CD4-positive, alpha-beta T cell treated with Interleukin-15 for 4 hours (primary cell): ENCODE measurements at regions not wholly inside any gene's neighbourhood (a gene's known extent, or its start where the extent isn't known, plus 50 kb on each side); places are given as distances from the start of the nearest gene placed in this dataset.
"Not testable (repeated sequence)": the region's sequence is repeated elsewhere in the genome, so short reads cannot be mapped to it uniquely, and the experiment has no call there.

ENCODE experiments used
- DNase-seq: peaks from one replicate; pipeline ENCODE4 v3.0.0-alpha.2; 2020; ENCODE audit warnings: low spot score

- DNase-seq = no peak
Observed at GRCh38 chr6:120493505-120493904, 840.8 kb downstream of the TBC1D32 start.

- no peak for DNase-seq
Observed at GRCh38 chr6:120489941-120490340, 844.3 kb downstream of the TBC1D32 start.

- DNase-seq = no peak
Observed at GRCh38 chr6:120484146-120484545, 850.1 kb downstream of the TBC1D32 start.

- DNase-seq = no peak
Observed at GRCh38 chr6:120478650-120479049, 855.6 kb downstream of the TBC1D32 start.

- no peak for DNase-seq
Observed at GRCh38 chr6:120473804-120474203, 860.5 kb downstream of the TBC1D32 start.

GRCh38 chr6:120468486-120468885 lies 865.8 kb downstream of the TBC1D32 start:
- no peak for DNase-seq

GRCh38 chr6:120451508-120451907 lies 882.8 kb downstream of the TBC1D32 start:
- DNase-seq = no peak

- no peak for DNase-seq
Observed at GRCh38 chr6:120447605-120448004, 886.7 kb downstream of the TBC1D32 start.

GRCh38 chr6:120432840-120433239 lies 901.4 kb downstream of the TBC1D32 start:
- DNase-seq = not testable (repeated sequence)

- DNase-seq = no peak
Observed at GRCh38 chr6:120431841-120432240, 902.4 kb downstream of the TBC1D32 start.

GRCh38 chr6:120411394-120411793 lies 922.9 kb downstream of the TBC1D32 start:
- no peak for DNase-seq

GRCh38 chr6:120410586-120410985 lies 923.7 kb downstream of the TBC1D32 start:
- no peak for DNase-seq

GRCh38 chr6:120407696-120408095 lies 926.6 kb downstream of the TBC1D32 start:
- DNase-seq = no peak

- no peak for DNase-seq
Observed at GRCh38 chr6:120405947-120406346, 928.3 kb downstream of the TBC1D32 start.

GRCh38 chr6:120395784-120396183 lies 938.5 kb downstream of the TBC1D32 start:
- DNase-seq = no peak

- no peak for DNase-seq
Observed at GRCh38 chr6:120395330-120395729, 939.0 kb downstream of the TBC1D32 start.

- DNase-seq = no peak
Observed at GRCh38 chr6:120392941-120393340, 941.3 kb downstream of the TBC1D32 start.

GRCh38 chr6:120384671-120385070 lies 949.6 kb downstream of the TBC1D32 start:
- no peak for DNase-seq

- no peak for DNase-seq
Observed at GRCh38 chr6:120383681-120384080, 950.6 kb downstream of the TBC1D32 start.

- no peak for DNase-seq
Observed at GRCh38 chr6:120378582-120379220, 955.6 kb downstream of the TBC1D32 start.

GRCh38 chr6:120373185-120373584 lies 961.1 kb downstream of the TBC1D32 start:
- DNase-seq = no peak

GRCh38 chr6:120363429-120363828 lies 970.9 kb downstream of the TBC1D32 start:
- no peak for DNase-seq

GRCh38 chr6:120358535-120358934 lies 975.7 kb downstream of the TBC1D32 start:
- not testable (repeated sequence) for DNase-seq

GRCh38 chr6:120357447-120357846 lies 976.8 kb downstream of the TBC1D32 start:
- no peak for DNase-seq
